Endothelial cell of hepatic sinusoid (primary cell): ENCODE measurements at regions not wholly inside any gene's neighbourhood (a gene's known extent, or its start where the extent isn't known, plus 50 kb on each side); places are given as distances from the start of the nearest gene placed in this dataset.

Experiments
- in situ Hi-C: cut with HindIII; loops from 2 replicates; pipeline ENCODE4 v1.10.0; 2017; ENCODE audit warnings: low sequenced_read_pairs

DNA sequence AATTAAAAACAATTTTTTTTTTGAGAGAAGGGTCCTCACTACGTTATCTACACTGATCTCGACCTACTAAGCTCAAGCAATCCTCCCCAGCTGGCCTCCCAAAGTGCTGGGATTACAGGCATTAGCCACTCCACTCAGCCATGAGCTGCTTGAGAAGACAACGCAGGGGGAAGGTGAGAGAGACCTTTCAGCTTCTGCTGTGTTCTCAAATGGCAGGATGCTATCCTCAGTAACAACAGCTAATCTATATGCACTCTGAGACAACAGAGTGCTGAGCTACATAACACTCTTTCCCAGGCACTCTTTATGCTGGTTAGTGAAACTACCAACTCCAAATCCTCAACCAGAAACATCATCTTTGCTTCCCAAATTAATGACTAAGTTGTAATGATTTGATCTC lies 526.1 kb downstream of the CCER1 start:
- in situ Hi-C loops: no loop called here

GRCh38 chr12:90428465-90428864 lies 526.5 kb downstream of the CCER1 start:
- in situ Hi-C loops: no loop called here

DNA sequence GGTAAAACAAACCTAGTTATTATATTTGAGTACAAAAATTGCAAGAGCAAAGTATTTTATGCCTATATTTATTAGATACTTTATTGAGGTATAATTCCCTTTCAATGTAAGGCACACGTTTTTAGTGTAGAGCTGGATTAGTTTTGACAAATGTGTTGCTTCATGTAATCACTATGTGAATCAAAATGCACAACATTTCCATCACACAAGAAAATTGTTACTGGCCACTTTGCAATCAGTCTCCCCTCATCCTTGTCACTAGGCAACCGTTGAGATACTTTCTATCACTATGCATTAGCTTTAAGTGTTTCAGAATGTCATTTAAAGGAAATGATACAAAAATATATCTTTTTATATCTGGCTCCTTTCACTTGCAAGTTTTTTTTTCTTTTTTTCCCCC lies 531.0 kb downstream of the CCER1 start:
- in situ Hi-C loops: no loop called here

- in situ Hi-C loops: no loop called here
Observed at GRCh38 chr12:90410962-90411361, 544.0 kb downstream of the CCER1 start.

DNA sequence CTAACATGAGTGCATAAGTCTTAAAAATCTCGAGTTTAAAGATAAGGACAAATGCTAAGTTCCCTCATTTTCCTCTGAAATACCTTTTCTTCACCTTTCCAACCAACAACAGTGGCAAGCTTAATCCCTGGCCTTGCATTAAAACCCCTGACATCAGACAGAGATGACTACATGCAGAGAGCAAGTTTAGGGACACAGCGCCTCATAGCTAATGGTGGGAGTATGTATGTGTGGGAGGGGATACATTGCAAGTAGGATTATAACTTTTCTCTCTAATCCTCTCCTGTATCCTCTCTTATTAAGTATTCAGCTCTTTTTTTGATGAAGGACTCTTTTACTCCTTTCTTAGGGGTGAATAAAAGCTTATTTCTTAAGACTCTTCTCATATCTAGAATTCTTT lies 547.1 kb downstream of the CCER1 start:
- in situ Hi-C loops: no loop called here

DNA sequence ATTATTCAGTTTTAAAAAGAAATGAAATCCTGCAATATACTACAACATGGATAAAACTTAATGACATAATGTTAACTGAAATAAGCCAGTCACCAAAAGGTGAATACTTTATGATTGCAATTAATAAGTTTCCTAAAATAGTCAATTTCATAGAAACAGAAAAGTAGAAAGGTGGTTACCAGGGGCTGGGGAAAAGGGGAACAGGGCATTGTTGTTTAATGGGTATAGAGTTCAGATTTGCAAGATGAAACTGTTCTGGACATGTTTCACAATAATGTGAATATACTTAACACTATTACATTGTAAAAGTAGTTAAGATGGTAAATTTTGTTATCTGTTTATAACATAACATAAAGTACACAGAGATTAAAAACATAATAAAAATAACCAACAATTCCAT lies 550.9 kb downstream of the CCER1 start:
- in situ Hi-C loops: no loop called here

- in situ Hi-C loops: no loop called here
Observed at GRCh38 chr12:90401185-90401584, 553.8 kb downstream of the CCER1 start.

DNA sequence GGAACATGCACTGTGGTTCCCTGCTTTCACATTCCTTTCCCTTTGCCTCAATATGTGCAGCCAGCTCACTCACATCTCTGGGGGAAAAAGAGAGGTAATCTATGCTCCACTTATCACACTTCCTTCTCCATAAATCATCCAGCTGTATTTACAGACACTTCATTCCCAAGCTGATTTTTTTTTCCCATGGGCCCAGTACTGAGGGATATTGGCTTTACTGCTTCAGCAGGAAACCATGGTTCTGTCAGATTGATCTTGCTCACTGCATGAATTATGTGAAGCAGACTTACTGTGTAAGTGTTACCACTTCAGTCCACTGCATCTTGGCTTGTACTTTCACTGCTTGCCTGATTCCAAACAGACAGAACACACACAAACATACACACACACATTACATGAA lies 555.6 kb downstream of the CCER1 start:
- in situ Hi-C loops: no loop called here

DNA sequence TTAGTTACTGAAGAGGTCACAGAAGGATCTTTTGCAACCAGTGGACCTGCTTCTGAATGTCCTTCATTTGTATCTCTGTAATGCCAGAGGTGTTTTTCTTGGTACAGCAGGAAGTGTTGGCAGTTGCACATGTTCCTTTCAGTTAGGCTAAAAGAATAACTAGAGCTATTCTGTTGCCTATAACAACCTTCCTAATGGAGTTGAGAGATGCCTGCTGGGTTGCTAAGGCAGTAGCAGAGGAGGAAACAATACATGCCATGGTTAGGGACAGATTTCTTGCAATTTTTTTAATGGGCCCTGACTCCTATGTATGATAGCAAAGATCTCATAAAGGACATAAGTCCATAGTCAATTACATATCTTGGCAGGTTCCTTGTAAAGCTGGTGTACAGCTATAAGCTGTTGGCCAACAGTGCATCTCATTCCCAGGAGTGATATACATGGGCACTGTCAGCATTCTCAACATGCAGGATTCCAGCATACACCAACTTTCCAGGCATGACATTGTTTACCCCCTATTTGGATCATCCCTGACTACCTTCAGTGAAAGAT lies 556.6 kb downstream of the CCER1 start:
- in situ Hi-C loops: no loop called here

GRCh38 chr12:90396556-90396955 lies 558.4 kb downstream of the CCER1 start:
- in situ Hi-C loops: no loop called here

GRCh38 chr12:90393652-90394051 lies 561.3 kb downstream of the CCER1 start:
- in situ Hi-C loops: no loop called here

- in situ Hi-C loops: no loop called here
Observed at GRCh38 chr12:90393089-90393488, 561.9 kb downstream of the CCER1 start.

- in situ Hi-C loops: no loop called here
Observed at GRCh38 chr12:90390947-90391346, 564.0 kb downstream of the CCER1 start.

- in situ Hi-C loops: no loop called here
Observed at GRCh38 chr12:90368081-90368480, 586.9 kb downstream of the CCER1 start.

DNA sequence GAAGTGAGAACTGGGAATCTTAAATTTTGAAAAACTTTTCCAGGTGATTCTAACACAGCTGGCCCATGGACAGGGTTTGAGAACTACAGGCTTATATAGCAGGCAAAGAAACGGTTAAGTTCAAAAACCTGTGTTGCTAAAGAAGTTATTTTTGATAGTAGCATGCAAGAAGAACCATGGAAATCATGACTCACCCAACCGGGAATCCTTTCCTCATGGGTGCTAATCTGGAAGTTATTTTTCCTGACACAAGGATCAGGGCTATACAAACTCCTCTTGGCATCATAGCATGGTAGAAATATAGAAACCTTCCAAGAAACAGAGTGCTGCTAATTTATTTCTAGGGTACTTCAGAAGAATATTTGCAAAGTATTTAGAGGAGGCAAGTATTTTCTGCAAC lies 588.7 kb downstream of the CCER1 start:
- in situ Hi-C loops: no loop called here

- in situ Hi-C loops: no loop called here
Observed at GRCh38 chr12:90360300-90360699, 594.7 kb downstream of the CCER1 start.

DNA sequence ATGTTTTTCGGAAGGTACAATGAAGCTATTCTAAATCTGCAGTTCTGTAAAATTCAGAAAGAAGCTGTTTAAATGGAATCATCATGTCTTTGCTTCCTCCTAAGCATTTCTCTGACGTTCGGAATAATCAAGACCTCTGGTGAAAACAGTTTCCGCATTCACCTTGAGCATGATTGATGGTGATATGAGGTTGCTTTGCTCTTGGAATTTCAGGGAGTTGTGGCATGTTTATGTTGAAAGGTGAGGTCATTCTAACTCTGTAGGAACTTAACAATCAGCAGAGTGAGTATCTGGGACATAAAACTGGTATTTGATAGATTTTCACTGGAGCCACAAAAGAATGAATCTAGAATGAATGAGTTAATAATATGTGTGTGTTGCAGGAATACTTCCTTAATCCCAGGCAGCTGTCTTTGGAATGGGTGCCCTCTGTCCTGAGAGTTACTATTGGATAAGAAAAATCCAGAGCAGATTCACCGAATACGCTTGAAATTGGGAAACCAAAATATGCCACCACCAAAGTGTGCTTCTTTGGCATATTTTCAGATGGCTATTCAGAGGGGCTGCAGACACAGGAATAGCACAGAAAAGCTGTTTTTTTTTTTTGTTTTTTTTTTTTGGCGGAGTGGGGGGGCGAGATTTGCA lies 599.1 kb downstream of the CCER1 start:
- in situ Hi-C loops: no loop called here

GRCh38 chr12:90343966-90344365 lies 611.0 kb downstream of the CCER1 start:
- in situ Hi-C loops: no loop called here

GRCh38 chr12:90342081-90342480 lies 612.9 kb downstream of the CCER1 start:
- in situ Hi-C loops: no loop called here

DNA sequence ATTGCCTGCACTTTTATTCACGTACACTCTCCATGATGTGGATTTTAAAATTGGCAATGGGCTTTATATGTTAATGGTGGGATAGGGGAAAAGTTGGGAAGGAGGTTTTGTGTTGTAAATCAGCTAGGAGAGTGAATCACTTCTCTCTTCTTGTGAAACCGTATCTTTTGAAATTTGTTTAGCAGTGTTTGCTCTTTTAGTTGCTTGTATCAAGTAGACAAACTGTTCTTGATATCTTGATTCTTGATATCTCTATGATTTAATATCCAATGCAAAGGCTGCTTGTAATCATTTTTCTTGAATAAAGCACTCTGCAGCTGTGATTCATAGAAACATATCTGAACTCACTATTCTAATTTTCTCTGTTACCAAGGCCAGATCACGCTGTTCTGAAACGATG lies 615.1 kb downstream of the CCER1 start:
- in situ Hi-C loops: no loop called here

- in situ Hi-C loops: no loop called here
Observed at GRCh38 chr12:90338365-90338764, 616.6 kb downstream of the CCER1 start.

DNA sequence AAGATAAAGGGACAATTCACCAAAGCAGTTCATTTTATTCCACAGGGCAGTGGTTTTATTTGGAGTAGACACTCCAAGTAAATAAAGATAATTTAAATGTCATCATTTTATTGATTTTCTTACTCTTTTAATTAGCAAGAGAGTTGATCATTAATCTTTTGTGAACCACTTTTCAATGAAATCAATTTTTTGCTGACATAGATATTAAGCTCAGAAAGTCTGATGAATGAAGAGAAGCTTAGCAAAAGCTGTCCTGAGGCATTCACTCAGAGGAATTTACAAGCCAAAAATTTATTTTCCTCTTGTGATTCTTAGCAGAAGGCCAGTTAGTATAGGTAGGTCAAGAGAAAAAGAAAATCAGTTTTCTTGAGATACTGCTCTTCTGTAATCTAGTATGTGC lies 618.0 kb downstream of the CCER1 start:
- in situ Hi-C loops: no loop called here

- in situ Hi-C loops: no loop called here
Observed at GRCh38 chr12:90335566-90335965, 619.4 kb downstream of the CCER1 start.
